ENCODE measurements at regions not wholly inside any gene's neighbourhood (a gene's known extent, or its start where the extent isn't known, plus 50 kb on each side); places are given as distances from the start of the nearest gene placed in this dataset.
"Not testable (repeated sequence)": the region's sequence is repeated elsewhere in the genome, so short reads cannot be mapped to it uniquely, and the experiment has no call there.

DNA sequence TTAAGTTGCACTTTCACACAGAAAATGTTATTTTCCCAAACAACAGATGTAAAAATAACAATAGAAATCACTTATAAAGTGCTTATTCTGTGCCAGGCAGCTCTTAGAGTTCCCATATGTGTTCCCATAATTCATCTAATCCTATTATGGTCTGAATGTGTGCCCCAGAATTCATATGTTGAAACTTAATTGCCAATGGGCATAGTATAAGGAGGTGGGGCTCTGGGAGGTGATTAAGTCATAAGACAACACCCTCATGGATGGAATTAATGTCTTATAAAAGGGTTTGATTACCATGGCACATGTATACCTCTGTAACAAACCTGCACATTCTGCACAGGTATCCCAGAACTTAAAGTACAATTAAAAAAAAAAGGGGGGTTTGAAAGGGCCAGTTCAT, 92.7 kb downstream of the FZD1 start:
- no peak for DNase-seq (ENCODE audit: low spot score)

DNA sequence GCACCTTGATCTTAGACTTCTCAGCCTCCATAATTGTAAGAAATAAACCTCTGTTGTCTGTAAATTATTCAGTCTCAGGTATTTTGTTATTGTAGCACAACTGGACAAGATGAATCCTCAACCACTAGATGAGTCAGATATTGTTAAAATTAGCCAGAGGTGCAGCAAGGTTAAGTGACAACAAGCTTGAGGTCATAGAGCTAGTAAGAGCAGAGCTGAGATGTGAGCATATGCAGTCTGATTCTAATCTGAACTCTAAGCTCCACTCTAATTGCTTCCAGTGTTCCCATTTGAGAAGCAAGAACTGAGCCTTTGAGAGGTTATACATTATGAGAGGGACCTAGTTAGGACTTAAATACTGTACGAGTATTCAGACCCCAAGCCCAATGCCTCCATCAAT, 93.1 kb downstream of the FZD1 start:
- no peak for DNase-seq (ENCODE audit: low spot score)

DNA sequence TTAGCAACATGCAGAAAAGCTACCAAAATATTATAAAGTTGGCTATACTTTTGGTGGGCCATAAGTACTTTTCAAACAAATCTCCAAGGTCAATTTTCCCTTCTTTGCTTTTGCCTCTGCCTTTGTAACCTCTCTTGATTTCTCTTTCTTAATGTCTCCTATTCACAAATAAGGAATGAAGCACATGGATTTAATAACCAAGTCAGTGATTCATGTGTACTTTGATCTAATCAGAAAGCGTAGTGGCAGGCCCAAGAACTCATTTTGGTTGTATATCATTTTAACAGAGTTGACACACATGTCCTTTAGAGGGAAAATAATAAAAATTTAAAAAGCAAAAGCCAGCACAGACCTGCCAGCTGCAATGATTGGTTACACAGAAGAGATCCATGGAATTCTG, 93.7 kb downstream of the FZD1 start:
- no peak for DNase-seq (ENCODE audit: low spot score)

DNA sequence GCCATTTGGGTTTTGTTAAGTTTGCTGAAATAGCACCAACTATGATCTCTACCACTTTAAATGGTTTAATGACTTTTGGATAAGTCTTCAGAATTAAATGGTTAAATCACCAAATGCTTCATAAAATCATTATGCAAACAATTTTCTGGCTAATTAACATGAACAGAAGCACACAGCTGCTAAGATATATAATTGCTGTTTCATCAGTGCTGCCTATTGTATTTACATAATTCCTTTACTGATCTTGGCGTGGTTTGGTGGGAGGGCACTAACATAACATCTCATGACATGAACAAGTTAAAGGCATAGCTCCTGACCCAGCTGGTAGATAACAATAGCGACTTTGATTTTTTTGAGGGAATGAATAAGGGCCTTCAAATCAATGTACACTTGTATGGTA, 94.1 kb downstream of the FZD1 start:
- DNase-seq (ENCODE audit: low spot score): no peak

DNA sequence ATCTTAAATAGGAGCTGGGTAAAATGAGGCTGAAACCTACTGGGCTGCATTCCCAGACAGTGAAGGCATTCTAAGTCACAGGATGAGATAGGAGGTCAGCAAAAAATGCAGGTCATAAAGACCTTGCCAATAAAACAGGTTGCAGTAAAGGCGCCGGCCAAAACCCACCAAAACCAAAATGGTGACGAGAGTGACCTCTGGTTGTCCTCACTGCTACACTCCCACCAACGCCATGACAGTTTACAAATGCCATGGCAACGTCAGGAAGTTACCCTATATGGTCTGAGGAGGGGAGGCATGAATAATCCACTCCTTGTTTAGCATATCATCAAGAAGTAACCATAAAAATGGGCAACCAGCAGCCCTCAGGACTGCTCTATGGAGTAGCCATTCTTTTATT, 100.9 kb downstream of the FZD1 start:
- DNase-seq (ENCODE audit: low spot score): not testable (repeated sequence)

DNA sequence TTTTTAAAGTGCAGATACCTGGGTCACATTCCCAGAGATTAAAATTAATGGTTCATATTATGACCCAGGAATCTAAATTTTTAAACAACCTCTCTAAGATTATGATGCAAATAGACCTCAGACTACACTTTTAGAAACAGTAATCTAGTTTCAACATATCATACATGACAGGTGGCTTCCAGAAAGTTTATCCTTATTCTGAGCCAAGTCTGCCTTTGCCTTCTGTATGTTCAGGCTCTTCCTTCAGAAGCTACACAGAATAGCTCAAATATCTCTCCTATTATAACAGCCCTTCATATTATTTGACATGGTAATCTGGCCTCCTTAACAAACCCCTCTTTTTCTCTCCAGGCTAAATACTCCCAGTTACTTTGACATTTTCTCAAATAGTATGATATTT, 101.9 kb downstream of the FZD1 start:
- DNase-seq (ENCODE audit: low spot score): no peak

DNA sequence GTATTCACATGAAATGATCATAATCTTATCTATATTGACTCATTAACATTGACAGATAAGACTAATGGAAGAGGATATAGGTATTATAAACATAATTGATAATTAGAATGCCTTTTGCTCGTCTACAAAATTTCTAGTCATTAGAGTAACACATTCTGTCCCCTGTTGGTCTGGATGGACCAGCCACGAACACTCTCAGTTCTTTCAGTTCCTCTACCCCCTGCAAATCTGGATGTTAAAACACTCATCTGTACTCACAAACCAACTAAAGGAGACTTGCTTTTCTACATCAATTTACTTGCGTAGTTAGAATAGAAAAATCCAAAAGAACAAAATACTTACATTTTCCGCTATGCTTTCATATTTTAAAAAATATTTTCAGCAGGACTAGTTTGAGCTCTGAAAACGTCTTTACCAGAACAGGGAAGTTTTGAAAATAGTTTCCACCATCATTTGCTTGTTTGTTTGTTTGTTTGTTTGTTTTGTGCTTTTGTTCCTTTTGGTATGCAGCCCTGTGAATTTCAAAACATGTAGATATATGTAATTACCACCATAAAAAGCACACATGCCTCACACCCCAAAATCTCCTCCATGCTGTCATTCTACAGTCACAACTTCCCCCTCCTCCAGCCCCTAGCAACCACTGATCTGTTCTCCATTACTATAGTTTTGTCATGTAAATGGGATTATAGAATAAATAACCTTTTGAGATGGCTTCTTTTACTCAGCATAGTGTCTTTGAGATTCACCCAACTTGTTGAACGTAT, 103.8 kb downstream of the FZD1 start:
- DNase-seq (ENCODE audit: low spot score): no peak

DNA sequence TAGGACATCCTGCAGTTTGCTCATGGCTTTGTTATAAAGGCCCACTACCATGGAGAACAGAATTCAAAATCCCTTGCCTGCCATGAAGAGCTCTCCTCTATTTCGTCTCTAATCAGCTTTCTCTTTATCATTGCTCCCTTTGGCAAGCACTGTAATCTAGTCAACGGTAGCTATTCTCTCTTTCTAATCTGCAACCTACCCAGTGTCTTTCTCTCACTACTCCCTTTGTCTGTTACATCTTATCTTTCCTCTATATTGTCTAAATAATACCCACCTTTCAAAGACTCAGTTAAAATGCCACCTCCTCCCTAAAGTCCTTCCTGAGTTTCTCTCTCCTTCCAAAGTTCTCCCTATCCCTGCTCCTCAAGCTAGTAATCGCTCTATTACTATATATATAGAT, 108.1 kb downstream of the FZD1 start:
- DNase-seq (ENCODE audit: low spot score): no peak

DNA sequence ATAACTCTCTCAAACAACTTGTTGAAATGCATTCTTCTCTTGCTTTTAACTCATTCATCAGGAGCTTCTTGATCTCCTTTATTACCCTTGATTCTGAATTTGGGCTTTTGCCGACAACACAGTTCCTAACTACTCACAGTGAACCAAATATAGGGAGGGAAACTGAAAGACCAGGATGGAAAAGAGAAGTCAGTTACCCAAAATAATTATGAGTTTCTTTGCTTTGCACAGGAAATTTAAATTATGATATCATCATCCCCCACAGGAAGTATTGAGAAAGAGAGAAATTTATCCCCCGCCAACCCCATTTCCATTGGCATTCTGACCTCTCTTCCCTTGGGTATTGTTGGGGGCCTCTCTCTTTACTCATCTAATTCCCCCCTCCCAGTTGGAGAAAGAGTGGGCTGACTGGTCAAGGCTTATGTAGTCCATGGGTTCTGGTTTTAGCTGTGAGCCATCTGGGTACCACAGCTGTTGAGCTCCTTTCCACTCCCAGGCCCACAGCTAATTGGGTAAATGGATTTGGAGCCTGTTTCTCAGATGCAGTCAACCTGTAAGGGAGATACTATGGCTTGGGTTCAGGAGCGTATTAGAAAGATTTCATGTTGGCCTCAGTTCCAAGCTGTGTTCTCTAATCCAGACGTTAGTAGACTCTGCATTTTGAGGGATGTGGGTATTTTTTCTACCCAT, 109.0 kb downstream of the FZD1 start:
- no peak for DNase-seq (ENCODE audit: low spot score)

DNA sequence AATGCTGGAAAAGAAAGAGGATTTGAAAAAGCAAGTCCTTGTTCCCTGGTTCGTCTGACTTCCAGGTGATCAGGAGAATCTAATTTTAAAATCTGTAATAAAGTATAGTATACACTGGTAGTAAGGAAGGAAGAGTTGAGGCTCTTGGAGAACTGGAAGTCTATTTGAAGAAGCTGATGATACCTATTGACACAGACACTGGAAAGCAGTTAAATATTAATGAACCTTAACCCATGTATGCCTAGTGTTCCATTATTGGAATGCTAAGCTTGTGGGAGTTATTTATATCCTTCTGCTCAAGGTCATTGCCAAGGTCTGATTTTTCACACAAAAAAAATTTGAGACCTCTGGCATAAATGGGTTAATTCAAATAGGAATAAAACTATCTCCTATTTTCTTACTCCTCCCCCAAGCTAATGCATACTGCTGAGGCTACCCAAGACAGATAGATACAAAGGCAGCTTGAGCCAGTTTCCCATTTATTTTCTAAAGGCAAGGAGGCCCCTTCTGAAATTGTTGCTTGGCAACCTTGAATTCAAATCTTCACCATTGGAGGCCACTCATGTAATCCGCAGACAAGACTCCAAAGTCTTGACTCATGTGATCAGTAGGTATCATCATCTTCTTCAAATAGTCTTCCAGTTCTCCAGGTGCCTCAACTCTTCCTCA, 110.2 kb downstream of the FZD1 start:
- DNase-seq (ENCODE audit: low spot score): no peak

DNA sequence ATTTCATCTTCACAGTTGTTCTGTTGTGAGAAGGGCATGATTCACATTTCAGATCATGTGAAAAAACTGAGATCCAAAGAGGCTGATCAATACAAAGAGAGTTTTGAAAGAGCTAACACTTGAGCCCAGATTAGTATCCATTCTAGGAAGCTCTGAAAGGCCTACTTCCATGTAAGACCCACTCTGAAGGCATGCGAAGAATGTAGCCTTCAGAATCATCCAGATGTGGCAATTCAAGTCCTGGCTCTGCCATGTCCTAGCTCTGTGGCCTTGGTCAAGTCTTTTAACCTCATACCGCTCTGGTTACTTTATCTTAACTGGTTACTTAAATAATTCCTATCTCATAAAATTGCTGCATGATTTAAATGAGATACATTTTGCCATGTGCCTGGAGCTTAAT, 111.1 kb downstream of the FZD1 start:
- no peak for DNase-seq (ENCODE audit: low spot score)

DNA sequence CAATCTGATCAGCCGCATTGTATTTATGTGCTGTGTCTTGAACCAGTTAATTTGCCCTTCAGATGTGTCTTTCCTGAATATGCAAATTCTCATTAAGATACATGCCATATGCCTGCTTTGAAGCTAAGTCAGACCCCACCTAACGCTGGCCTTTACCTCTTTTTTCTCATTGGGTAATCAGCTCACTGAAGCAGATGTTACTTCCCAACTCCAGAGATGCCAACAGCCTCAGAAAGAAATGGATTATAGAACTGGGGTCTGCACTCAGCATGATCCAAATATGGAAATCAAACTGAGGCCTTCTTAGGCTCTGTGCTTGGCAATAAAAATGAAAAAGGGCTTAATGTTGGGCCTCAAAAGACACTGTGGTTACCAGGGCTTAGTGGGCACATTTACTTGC, 113.9 kb downstream of the FZD1 start:
- DNase-seq (ENCODE audit: low spot score): no peak

DNA sequence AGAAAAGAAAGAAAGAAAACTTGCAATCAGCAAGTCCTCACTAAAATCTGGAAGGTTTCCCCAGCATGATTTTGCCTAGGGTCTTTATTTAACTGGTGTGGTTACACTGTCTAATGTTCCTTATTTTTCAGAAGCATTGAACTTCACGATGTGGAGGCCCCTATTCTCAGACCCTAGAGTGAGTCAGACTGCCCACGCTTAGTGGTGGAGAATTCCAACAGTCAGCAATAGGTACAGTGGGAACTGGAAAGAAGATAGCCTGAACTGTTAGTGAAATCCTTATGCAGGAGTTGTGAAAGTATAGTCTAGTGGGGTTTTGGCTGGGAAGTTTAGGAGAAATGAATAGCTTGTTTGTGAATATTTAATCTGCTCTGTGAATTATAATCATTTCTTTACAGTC, 115.0 kb downstream of the FZD1 start:
- DNase-seq (ENCODE audit: low spot score): no peak

DNA sequence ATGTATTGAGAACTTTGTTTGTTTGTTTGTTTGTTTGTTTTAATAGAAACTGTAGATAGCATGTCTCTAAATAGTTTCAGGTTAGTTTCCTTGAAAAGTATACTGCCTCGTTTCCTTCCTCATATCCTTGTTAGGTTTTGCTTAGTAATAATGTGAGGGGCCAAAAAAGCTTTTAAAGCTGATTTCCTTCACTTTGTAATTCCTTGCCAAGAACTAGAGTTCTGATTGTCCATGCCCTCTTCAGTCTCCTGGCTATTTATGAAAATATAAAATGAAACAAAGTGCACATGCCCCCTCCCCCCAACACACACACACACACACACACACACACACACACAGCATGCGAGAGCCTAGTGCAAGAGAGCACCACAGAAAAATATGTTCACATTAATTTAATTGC, 115.8 kb downstream of the FZD1 start:
- DNase-seq (ENCODE audit: low spot score): no peak

DNA sequence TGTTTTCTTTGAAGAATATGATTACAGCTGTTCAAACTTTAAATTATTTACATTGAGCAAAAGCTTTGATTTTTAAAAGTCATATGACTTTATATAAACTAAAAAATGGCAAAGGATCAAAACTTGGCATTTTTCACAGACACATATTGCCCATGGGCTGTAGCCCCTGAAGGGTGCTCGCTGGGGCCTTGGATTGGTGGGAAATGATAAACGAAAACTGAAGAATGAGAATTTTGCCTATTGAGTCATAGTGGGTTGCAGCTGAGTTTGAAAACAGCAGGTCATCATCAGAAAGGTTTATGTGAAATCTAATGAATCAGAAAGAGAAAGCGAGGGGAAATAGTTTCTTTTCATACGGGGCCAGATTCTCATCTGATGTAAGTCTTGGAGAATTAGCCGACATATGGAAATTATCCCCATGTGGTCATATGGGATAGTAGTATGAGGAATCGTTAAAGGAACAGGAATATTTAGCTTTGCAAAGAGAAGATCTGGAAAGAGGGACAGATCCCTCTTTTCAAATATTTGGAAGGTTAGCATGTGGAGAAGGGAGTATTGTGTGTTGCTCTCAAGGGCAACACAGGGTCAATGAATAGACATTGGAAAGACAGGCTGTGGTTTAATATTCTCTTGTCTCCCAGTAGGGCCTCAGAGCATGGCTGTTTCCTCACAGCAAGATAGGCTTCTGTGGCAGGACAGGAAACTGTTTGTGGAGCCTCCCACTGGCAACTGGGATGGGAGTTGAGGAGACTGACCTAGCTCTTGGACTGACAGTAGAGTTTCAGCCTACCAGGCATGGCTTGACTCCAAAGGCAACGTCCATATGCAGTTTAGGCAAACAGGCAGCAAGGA, 119.0 kb downstream of the FZD1 start:
- no peak for DNase-seq (ENCODE audit: low spot score)

DNA sequence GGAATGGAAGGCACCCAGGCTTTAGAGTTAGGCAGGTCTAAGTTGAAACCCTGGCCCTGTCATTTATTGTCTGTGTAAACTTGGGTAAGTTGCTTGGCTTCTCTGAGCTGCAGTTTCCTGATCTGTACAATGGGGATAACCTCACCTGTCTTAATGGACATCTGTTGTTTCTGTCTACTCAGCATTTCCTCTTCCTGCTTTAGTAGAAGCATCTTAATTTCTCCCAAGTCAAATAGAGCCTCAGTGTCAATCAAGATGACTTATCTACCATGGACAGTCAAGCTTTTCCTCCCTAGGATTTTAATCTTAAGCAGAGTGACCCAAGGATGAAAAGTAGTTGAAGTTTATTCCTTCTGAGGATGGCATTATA, 119.7 kb downstream of the FZD1 start:
- DNase-seq (ENCODE audit: low spot score): no peak

DNA sequence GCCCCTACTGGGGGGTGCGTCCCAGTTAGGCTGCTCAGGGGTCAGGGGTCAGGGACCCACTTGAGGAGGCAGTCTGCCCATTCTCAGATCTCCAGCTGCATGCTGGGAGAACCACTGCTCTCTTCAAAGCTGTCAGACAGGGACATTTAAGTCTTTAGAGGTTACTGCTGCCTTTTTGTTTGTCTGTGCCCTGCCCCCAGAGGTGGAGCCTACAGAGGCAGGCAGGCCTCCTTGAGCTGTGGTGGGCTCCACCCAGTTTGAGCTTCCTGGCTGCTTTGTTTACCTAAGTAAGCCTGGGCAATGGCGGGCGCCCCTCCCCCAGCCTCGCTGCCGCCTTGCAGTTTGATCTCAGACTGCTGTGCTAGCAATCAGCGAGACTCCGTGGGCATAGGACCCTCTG, 130.5 kb downstream of the FZD1 start:
- not testable (repeated sequence) for DNase-seq (ENCODE audit: low spot score)

DNA sequence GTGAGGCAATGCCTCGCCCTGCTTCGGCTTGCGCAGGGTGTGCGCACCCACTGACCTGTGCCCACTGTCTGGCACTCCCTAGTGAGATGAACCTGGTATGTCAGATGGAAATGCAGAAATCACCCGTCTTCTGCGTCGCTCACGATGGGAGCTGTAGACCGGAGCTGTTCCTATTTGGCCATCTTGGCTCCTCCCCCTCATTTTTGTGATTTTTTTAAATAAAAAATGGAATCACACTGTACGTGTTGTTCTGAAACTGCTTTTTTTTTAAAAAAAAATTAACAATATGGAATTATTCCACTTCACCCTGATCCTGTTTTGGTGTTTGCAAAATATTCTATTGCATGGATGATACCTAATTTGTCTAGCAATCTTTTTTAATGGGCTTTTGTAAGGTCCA, 131.1 kb downstream of the FZD1 start:
- DNase-seq (ENCODE audit: low spot score): not testable (repeated sequence)

DNA sequence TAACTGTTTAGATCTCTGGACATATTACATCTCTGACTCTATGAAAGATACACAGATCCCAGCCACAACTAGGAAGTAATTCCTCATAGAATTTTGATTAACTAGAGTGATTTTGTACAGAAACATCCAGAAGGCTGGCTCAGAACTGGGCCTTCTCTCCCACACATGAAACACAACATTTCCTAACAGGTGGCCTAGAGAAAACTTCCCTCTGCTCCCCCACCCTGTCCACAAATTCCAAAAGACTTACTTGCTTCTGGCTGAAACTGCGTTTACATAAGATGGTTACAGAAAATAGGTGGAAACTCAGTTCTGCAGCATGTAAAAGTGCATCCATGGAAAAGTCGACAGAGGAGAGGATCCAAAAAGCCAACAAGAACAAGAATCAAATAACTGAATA, 132.9 kb downstream of the FZD1 start:
- no peak for DNase-seq (ENCODE audit: low spot score)

DNA sequence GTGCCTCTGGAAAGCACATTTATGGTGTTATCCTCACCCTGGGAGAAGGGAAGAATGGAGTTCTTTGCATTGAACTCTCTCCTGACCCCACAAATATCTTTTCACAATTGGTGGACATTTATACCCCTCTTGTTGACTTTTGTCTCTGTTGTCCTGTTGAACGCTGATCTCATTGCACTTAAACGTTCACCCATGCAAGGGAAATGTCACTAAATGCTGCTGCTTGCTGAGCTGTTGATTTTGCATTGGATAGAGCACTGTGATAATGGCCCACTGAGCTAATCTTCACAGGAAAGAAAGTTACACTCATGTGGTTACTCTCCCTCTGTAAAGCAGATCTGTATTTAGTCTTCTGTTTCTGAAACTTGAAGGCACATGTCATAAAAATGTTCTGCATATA, 133.4 kb downstream of the FZD1 start:
- DNase-seq (ENCODE audit: low spot score): no peak

DNA sequence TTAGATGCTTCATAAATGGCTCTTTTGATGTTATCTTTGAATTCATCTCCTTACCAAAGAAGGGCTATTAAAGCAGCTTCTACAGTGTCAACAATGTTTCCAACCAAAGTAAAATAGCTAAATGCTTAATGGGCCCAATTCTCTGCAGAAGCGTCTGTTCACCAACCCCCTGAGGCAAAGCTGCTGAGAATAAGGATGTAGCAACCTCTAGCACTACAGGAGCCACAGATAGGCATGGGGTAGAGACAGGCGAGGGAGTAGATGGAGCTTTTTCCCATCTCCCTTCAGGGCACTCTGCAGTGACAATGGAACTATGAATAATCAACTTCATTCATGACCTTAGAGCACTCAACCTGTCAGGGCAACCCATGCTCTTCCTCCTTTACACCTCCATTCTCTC, 134.1 kb downstream of the FZD1 start:
- DNase-seq (ENCODE audit: low spot score): no peak

DNA sequence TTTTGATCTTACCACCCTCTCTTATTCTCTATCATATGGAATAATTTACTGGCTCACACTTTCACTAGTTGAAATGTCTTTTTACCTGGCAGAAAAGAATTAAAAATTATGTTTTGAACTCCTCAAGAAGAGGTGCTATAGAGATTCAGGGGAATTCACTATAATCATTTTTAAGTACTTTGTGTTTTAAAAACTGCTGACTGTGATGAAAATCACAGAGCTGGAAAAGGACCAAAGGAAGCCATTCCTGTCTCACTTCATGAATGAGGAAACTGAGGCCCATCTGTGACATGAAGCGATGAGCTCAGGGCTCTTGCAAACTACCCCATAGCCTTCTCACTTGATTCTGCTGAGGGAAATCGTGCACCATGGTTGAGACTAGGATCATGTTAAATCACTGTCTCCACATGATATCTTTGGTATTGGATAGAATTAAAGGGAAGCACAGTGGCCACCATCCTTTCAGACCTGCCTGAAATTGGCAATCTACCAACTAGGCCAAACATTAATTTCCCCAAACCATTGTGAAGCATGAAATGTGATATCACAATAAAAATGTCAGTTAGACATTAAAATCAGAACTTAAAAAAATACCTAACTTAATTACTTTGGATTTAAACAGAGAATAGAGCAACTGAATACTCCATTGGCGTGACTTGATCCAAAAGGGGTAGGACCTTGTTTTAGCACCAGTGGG, 141.0 kb downstream of the FZD1 start:
- DNase-seq (ENCODE audit: low spot score): no peak

Data from kidney capillary endothelial cell (primary cell).